HL-60/S4 treated with retinoic acid at 250 ng/mL for 4 days and 3 days (cell line): ENCODE measurements at regions not wholly inside any gene's neighbourhood (a gene's known extent, or its start where the extent isn't known, plus 50 kb on each side); places are given as distances from the start of the nearest gene placed in this dataset.

Experiments used
- in situ Hi-C: fragments of 300-500 bp; cut with MboI; formaldehyde crosslinking; loops from 2 replicates; pipeline ENCODE4 v1.7.0; 2022; ENCODE audit warnings: low sequenced_read_pairs

DNA sequence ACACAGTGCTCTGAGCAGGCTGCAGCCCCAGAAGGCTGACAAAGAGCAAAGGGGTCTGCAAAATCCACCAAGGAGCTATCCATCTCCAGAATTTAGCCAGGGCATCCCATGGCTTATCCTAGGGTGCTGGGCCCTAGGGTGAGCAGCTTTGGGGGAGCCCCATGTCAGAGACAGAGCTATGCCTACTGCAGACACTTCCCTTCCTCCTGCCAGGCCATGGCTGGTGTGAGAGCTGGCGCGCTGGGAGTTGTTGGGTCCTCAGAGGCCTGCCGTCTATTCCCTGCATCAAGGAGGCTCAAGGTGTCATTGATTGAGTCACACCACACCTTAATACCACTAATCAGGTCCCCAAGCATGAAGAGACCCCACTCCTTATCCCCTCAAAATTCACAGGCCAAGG lies 85.3 kb upstream of the TP53I11 start:
- in situ Hi-C loops, result no loop called here

DNA sequence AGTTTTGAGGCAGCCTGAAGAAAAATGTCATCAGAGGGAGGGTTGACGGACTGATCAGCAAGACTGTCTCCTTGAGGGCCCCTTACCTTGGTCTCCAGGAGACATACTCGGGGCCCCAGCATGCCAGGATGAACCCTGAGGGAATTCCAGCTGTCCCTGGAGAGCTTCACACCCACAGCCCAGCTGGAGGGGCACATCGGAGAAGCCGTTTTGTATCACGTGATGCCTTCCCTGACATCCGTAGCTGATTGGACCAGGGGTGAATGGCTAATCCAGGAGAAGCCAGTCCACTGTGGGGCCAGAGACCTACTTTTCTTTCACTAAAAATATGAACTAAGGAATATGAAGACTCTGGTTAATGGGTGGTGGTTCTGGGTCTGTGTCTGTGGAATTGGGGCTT lies 86.0 kb upstream of the TP53I11 start:
- in situ Hi-C loops, result no loop called here

DNA sequence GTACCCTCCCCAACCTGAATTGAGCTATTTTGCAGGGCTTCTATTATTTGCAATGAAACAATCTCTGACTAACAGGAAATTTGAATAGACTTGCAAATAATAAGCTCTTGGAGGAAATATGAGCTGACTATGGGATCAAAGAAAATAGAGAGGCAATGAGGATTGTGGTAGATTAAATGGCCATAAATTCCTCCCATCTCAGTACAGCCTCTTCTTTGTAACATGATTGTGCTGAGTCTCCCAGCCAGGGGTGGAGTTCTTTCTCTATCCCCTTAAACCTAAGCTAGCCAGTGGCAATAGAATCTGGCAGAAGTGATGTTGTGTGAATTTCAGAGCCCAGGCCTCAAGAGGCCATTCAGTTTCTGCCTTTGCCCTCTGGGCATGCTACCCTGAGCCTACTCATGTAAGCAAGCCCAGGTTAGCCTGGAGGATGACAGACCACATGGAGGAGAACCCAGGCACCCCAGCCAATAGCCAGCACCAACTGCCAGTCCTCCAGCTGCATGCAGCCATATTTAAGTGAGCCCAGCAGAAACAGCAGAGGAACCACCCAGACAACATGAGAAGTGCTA lies 86.8 kb upstream of the TP53I11 start:
- in situ Hi-C loops, result no loop called here

DNA sequence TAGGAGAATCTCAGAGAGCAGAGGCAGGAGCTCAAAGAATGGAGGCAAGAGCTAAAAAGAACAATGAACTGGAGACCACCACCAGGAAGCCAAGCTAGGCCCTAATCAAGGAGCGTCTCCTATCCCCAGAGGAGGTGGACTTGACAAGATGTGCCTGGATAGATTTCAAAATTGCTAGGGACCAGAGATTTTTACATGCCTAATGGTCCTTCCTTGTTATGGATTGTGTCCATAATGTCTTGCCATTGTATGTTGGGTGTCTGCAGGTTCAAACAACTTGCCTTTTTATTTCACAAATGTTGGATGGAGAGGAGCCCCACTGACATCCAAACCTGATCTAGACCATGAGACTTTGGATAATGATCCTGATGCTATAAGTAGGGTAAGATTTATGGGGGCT lies 88.2 kb upstream of the TP53I11 start:
- in situ Hi-C loops, result no loop called here

DNA sequence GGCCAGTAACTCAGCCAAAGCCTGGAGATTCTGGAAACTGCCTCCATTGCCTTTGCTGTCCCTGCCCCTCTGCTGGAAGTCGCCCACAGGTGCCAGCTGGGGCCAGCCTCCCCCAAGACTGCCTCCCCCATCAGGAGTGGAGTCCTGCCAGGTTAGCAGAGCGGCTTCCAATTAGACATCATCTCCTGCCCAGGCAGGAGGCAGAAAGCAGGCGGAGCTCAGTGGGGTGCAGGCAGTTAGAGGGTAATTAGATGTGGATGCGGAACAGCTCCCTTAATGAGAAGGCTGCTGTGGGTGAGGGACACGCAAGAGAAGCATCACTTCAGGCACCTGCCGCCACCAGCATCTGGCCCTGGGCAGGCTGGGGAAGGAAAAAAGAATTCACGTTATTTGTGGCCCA lies 90.9 kb upstream of the TP53I11 start:
- in situ Hi-C loops, result no loop called here

DNA sequence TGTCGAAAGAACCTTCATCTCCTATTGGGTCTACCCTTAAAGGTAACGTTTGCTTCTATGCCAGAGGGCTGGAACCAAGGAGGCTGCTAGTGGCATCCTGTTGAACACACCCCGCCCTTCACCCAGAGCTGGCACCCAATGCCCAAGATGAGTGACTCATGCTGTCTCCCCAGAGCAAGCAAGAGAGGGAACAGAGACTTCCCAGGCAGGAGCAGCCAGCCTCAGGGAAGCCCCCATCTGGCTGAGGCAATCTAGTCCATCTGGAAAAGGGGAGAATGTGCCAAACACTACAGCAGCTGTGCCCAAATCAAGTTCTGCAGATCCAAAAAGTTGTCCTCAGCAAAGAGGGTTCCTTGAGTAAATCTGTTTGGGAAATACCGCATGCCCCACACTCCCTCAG lies 91.9 kb upstream of the TP53I11 start:
- in situ Hi-C loops, result no loop called here

DNA sequence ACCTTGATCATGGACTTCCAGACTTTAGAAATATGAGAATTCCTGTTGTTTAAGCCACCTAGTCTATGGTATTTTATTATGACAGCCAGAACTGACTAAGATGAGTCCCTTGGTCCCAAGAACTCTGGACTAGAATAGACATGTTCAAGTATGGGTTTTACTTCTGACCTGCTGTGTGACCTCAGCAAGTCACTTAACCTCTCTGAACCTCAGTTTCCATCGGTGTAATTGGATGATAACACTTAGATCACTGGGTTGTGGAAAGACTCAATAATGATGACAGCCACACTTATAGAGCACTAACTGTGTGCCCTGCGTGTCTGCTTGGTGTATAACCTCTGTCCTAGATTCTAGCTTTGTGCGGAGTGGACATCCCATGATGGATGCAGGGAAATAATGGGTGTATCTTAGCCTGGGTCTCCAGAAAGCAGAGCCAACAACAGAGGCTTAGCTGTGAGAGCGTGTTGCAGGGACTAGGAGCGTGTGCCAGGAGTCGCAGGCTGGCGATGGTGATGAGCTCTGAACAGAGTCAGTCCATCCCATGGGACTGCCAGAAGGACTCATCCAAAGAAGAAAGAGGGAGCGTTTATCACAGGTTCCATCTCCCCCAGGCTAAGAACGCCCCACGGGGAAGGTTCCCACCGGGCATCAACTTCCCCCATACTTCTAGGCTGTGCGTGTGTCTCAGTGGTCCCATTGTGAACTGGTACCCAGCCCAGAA lies 93.2 kb upstream of the TP53I11 start:
- in situ Hi-C loops, result no loop called here

DNA sequence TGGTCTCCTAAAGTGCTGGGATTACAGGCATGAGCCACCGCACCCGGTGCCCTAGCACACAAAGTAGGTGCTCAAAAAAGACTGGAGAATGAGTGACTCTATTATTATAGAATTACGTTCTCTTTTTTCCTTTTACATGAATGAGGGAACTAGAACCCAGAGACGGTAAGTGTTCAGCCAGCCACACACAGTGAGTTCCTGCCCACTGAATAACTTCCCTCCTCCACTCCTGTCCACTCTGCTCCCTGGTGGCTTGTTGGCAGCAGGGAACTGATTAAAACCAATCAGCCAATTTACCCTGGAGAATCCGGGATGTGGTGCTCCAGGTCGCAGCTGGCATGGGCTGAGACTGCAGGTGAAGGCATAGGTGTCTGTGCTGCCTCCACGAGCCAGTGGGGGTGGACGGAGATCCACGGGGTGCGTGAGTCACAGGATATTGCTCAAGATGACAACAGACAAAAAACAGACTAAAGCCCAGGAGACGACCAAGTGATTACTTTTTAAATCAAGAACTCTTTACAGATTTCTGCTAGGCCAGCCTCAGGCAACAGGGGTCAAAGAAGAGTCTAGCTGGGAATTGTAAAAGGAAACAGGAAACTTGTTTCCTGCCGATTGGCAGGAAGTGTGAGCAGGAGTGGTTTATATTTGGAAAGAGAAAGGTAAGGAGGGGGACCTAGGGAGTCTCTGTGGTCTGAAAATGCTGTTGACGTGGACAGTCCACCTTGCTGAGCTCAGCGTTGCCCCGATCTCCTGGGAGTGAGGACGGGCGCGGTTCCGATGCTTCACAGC lies 95.2 kb upstream of the TP53I11 start:
- in situ Hi-C loops, result no loop called here

DNA sequence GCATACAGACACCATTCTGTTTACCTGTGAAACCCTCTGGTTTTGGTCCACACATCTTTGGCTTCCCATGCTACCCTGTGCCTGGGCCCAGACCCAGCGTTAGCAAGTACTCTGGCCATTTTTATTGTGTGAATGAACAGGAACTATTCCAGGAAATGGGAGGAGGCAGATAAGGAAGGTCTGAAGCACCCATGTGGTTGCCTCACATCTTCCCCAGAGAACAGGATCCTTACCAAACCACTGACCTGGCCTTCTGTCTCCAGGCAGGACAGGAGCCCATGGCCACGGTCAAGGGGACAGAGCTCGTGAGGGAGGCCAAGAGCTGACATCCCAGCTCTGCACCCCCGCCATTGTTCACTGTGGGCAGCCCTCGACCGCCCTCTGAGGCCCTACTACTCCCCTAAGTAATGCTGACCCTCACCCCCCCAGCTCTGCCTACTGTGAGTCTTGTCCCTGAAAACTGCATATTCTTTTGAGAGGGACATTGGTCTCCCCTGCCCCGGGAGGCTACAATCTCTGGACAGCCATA lies 97.7 kb upstream of the TP53I11 start:
- in situ Hi-C loops, result no loop called here

DNA sequence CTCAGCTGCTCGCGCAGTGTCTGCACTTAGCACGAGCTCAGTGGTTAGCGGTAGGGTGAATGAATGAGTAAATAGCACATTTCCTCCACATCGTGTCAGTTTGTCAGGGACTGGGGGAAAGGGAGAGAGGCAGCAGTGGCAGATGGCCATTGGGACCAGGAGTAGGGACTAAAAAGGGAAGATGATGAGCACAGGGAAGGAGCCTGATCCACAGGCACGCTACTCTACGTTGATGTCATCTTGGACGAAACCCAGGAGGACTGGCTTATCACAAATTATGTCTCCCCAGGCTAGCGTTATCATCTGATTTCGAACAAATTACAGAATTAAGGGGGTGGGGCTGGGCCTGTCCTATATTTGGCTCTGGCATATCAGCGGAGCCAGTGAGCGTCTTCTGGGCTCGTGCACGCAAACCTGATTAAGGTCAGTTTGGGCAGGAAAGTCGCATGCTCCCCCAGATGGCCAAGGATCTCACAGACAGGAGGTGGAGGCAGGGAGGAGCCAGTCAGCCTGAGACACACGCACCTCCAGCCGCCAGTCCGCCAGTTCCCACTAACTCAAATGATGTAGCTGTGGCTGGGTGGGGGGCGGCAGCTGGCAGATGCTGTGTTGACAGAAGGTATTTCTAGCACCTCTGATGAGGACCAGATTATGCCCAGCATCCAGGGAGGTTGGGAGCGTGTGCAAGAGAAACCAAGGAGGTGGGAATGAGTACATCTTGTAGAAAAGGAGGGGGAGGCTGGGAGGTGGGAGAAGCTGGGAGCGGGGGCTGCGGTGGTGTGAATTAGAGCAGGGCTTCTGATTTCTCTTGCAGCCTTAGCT lies 97.4 kb upstream of the PRDM11 start:
- in situ Hi-C loops, result no loop called here

DNA sequence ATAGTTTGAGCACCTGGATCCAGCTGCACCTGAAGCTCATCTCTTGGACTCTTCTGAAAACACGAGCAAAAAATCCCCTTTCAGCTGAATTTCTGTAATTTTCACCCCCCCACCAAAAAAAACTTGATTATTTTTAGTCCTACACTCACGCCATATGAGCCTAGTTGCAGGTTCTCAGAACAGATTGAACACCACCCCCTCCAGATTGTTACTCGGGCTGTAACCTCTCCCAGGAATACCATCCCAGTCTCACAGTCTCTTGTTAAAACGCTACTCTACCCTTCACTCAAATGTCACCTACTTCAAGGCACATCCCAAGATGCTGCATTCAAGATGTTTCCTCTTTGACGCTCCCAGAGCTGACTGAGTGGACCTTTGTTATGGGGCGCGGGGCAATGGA lies 96.3 kb upstream of the PRDM11 start:
- in situ Hi-C loops, result no loop called here

DNA sequence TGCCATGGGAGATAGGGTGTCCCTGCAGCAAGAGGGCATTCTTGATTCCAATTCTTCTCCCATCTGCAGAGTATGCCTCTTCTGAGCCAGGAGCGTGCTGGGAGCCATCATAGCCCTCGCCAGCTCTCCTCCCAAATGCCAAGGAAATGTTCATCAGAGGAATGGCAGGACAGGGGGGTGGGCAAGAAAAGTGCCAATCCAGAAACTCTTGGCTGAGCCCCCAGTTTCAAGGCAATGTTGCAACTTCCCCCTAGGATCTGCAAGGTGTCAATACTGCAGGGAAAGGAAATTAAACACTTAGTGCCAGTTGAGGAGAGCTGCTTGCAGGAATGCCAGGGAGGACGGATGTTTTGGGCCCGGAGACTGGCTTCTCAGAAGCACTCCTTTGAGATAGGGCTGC lies 94.8 kb upstream of the PRDM11 start:
- in situ Hi-C loops, result no loop called here

DNA sequence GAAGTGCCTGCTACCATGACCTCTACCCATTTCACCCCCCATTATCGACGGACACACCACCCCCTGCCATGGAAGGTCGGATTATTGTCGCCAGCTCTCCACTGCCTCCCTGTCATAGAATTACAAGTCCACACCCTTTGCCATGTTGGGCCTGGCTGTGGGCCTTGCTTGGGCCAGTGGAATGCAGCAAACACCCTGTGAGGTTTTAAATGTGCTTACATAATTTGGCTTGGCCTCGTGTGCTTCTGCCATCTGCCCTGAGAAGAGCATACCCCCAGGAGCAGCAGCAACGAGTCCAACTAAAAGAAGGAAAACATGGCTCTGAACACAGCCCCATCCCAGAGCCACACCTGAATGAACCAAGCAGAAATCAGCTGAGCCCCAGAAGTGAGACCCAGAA lies 94.1 kb upstream of the PRDM11 start:
- in situ Hi-C loops, result no loop called here

DNA sequence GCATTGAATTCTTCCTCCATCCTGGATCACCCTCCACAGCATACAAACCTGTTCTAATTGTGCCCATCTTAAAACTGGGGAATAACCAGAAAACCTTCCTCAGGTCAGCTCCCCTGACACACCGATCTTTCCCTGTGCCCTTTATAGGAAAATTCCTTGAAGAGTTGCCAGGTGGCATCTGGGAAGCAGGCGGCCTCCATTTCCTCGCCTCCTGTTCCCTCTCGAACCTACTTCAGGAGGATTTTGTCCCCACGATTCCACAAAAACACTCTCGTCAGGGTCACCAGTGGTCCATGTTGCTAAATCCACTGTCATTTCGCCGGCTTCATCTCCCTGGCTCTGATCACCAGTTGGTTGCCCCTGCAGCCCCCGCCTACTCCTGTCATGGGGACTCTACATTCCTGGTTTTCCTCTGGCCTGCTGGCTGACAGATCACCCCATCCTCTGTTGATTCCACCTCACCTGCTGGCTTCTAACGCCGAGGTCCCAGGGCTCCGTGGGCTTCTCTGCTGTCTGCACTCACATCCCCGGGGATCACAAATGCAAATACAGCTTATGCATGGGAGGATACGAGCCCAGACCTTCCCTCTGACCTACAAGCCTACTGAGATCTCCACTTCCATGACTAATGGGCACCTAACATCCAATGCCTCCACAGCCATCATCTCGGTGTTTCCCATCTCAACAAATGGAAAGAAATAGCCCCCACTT lies 92.5 kb upstream of the PRDM11 start:
- in situ Hi-C loops, result no loop called here

DNA sequence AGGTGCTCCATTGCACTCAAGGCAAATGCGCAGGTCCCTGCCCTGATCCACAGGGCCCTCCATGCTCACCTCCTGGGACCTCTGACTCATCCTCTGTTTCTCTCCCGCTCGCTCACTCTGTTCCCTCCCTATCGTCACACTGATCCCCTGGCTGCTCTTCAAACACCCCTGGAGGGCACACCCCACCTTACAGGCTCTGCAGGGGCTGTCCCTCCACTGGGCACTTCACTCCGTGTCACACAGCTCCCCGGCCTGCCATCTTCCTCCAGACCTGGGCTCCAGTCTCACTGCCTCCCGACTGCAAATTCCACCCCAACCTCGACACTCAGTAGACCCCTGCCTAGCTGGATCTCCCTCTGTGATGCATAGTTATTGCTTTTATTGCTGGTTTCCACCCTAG lies 91.5 kb upstream of the PRDM11 start:
- in situ Hi-C loops, result no loop called here

DNA sequence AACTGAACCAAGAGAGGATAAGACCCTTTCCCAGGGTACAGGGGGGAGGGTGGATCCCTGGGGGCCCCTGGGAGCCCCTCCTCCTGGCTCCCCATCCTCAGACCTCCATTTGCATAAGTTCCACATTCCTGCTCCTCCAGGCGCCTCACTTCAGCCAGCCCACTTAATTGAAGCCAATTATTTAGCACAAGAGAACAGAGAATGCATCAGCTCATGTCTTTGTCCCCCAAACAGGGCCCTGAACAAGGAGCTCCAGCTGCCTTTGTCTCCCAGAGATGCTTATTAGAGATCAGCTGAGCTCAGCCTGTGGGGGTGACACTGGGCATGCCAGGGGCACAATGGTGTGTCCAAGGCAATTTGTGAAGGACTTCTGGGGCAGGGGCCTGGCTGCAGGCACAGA lies 89.9 kb upstream of the PRDM11 start:
- in situ Hi-C loops, result no loop called here

DNA sequence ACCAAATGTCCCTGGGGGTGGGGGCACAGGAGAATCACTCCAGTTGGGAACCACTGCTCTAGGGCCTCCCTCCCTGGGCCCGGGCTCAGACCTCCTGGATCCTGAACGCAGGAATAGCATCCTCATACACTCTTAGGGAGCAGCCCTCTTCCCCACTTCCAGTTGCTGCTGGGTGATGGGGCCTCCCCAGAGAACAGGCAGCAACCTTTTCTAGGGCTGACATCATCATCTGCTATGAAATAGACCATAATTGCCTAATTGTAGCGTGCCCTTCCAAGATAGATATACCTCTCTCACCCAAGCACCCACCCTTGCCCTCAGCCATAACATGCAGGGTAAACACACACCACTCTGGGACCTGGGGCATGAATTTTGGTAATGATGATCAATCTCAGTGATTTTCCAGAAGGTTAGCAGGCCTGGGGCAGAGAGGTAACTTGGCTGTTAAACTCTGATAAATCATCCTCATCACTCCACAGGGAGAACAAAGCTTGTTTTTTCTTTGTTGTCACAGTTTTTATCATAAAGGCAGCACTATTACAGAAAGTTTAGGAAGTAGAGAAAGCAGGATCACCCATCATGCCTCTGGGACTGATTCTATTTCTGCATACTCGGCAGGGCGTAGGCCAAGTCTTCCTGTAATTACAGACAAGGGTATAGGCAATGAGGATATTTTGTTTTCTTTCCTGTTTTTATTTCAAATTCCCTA lies 88.3 kb upstream of the PRDM11 start:
- in situ Hi-C loops, result no loop called here

DNA sequence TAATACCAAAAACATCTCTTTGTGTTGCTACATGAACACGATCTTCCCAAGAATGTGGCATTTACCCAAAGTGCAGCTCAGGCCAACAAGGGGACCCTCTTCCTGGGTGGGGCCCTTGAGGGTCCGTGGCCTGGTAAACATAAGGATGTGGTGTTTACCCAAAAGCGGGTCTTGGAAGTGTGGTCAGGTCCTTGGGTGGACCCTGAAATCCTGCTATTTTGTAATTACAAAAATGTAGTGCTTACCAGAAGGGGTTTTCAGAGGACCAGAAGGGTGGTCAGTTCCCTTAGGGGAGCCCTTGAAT lies 87.8 kb upstream of the PRDM11 start:
- in situ Hi-C loops, result no loop called here

DNA sequence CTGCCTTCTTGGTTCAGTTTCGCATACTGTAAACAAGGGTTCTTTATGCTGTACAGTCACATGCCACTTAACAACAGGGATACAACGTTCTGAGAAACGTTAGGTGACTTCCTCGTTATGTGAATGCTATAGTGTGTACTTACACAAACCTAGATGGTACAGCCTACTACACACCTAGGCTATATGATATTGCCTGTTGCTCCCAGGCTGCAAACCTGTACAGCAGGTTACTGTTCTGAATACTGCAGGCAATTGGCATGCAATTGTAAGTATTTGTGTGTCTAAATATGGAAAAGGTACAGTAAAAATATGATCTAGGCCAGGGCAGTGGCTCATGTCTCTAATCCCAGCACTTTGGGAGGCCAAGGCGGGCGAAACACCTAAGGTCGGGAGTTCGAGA lies 85.7 kb upstream of the PRDM11 start:
- in situ Hi-C loops, result no loop called here

DNA sequence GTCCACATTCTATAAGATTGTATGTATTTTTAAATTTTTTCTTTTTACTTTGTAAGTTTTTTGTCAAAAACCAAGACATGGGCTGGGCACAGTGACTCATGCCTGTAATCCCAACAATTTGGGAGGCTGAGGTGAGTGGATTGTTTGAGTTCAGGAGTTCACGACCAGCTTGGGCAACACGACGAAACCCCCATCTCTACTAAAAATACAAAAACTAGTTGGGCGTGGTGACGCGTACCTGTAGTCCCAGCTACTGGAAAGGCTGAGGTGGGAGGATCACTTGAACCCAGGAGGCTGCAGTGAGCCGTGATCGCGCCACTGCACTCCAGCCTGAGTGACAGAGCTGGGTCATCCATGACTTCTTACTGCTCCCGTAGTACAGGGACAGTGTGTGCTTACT lies 84.8 kb upstream of the PRDM11 start:
- in situ Hi-C loops, result no loop called here
